IPS DF 4.7 (cell line): ENCODE measurements at regions not wholly inside any gene's neighbourhood (a gene's known extent, or its start where the extent isn't known, plus 50 kb on each side); places are given as distances from the start of the nearest gene placed in this dataset.

Experiments used
- DNase-seq: peaks from one replicate; pipeline ENCODE4 v3.0.0-alpha.2; 2013; ENCODE audit warnings: low spot score; ENCODE audit errors: extremely low read depth

DNA sequence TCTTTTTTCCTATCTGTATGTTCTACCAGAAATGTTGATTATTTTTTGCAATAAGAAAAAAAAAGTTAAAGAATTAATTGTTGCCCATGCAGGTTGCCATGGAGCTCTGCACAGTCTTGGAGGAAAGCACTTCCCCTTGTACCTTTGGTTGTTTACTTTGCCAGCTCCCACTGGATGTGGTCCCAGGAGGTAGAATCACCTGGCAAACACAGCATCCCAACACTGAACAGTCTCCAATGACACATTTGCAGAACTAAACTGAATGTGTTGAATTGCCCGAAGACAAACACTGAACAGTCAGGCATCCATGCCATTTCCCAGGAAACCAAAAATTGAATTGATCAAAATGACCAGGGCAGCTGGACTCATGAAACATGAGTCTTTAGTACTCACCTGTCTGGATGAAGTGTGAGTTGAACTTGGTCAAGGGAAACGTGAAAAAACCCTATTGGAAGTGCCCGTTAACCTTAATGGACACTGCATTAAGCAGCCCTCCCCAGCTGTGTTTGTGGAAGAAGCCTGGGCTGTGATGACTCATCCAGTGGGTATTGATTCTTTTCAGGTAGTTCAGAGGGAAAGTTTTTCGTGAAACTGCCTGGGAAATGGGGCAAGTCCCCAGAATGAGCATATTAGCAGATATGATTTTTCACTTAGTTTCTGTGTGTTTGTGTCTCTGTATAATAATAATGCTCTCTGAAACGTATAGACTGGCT, 284.7 kb upstream of the STT3B start:
- DNase-seq: no peak

- DNase-seq: no peak
Measured at GRCh38 chr3:31248563-31248992, 284.1 kb upstream of the STT3B start.

- DNase-seq: no peak
Measured at GRCh38 chr3:31249545-31249944, 283.2 kb upstream of the STT3B start.

- DNase-seq: no peak
Measured at GRCh38 chr3:31250116-31250777, 282.5 kb upstream of the STT3B start.

- DNase-seq: no peak
Measured at GRCh38 chr3:31251083-31251482, 281.6 kb upstream of the STT3B start.

DNA sequence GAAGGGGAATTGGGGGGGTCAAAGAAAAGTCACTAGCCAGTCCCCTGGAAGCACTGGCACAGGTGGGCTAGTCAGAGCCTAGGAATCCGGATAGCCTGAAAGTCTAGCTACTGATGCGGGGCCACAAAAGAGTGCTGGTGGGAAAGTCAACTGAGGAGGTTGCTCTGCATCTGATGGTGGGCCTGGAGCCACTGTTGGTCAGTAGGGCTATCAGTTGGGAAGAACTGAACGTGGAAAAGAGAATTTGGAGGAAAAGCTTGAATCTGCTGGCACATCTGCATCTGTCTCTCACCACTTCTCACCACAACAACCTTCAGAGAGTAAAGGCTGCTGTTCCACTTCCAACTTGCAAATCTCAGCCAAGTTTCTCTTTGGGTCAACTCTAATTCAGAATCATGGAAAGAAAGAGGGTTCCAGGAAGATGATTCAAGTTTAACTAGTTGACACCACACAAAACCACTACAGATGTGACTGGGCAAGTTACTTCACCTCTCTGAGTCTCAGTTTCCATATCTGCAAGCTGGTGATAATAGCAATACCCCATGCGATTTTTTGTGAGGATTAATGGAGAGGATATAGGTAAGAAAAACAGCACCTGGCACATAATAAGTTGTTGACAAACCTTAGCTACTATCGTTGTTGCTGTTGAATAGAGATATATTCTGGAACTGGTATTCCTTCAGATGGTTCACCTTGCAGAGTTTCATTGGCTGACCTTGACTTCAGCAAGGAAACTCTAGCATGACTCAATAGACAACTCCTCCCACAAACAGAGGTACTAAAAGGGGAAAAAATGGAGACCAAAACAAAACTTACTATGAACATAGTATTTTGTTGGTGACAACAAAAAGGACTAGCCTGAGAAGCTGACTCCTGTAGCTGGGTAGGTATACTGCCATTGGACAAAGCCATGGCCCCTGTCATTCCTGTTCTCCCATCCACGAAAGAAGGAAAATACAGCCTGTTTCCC, 280.2 kb upstream of the STT3B start:
- no peak for DNase-seq

DNA sequence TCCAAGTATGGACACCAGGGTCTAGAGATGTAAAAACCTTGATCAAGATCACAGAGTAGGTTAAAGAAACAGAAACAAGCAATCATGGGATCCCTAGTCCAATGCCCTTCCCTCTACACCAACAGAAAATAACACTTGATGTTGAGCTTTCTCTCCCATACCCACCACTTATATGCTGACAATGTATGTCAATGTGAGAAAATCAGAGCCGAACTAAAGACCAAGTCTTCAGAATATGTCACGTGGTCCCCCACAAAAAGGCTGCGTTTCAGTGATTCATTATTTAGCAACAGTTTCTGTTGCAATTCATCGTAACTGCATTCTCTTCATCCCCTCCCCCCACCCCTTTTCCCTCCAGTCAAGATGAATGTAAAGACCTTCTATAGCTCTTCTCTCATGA, 278.9 kb upstream of the STT3B start:
- DNase-seq: no peak

GRCh38 chr3:31254483-31254882, 278.2 kb upstream of the STT3B start:
- DNase-seq: no peak

DNA sequence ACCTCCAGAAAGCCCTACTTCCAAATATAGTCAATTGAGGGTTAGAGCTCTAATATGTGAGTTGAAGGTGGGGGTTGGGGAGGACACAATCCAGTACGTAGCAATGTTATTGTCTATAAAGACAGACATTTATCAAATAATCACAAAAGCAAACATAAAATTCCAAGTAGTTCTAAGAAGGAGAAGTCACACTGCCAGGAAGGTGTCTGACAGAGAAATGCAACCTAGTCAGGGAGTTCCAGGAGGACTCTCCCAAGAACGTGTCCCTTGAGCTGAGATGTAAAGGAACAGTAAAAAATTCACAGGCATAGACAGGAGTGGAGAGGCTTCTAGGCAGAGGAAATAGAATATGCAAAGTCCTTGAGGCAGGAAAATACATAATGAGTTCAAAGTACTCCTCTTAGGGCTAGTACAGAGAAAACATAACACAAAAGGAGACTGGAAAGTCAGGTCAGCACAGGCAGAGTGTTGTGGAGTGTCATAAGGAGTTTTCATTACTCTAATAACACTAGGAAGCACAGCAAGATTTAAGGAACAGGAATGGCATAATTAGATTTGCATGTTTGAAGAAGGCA, 277.6 kb upstream of the STT3B start:
- DNase-seq: no peak

DNA sequence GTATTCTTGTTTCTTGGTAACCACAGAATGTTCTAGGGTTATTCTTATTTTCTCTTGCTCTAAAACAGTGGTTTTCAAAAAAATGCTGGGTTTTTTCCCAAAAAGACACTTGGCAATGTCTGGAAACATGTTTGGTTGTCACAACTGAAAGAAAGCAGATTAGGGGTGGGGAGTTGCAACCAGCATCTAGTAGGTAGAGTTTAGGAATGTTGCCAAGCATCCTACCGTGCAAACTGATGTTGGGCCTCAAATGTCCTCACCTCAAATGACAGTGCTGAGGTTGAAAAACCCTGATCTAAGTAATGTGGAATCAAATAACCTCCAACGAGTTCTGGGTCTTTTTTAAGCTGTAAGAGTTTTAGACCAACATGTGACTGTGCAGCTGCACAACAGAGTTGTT, 270.5 kb upstream of the STT3B start:
- DNase-seq: no peak

- no peak for DNase-seq
Measured at GRCh38 chr3:31263897-31264296, 268.8 kb upstream of the STT3B start.

DNA sequence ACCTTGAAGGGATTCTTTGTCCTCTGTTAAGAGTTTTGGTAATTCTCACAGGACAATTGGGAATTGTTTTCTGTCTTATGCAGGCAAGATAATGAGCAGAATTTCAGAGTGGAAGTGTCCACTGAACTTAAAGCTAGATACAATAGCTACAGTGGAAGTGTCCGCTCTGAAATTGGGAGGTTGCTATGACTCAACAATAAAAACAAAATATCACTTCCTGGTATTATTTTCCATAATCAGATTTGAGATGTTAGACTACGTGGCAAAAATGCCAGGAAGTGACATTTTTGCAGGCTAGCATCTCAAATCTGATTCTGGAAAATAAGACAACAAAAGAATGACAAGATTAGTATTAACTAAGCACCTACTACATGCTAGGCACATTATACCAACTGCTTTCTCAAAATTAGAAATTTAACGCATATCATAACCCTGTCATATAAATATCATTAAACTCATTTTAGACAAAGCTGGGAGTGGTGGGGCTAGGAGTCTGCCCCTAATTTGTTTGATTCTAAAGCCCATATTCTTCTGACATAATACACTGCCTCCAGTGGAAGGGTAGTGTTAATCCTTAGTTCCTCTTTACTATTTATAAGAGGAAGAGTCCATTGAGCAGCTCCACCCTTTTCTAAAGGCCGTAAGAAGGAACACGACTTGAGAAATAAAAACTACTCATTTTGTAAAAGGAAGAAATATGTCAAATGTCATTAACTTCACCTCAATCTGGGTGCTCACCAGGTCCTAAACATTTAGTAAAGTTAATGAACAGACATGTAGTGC, 266.9 kb upstream of the STT3B start:
- no peak for DNase-seq

- DNase-seq: no peak
Measured at GRCh38 chr3:31268868-31269267, 263.9 kb upstream of the STT3B start.

GRCh38 chr3:31270010-31270409, 262.7 kb upstream of the STT3B start:
- no peak for DNase-seq

DNA sequence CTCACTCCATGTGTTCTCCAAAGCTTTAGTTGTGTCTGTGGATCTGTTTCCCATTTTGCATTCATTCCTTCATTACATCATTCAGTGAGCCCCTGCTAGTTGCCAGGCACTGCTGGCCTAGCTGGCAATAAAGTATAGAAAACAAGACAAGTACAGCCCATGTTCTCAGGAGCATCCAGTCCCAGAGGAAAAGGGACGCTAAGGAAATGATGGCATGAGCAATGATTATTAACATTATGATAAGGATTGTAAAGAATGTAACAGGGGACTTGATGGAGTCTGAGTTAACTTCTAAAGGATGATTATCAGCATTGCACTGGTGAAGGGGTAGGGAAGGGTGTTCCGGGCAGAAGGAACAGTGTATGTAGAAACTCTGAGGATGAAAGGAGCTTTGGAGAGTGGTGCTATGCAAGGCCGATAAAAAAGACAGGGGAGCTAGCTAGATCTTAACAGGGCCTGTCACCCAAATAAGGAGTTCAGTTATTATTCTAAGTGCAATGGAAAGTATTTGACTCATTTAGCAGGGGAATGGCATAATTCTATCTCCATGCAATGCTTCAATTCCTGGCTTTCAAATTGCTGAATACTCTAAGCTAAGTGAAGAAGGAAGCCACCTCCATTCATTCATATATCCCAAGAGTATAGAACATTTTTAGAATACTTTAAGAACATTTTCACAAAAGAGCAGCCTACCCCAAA, 258.2 kb upstream of the STT3B start:
- no peak for DNase-seq

GRCh38 chr3:31275038-31275572, 257.6 kb upstream of the STT3B start:
- no peak for DNase-seq

DNA sequence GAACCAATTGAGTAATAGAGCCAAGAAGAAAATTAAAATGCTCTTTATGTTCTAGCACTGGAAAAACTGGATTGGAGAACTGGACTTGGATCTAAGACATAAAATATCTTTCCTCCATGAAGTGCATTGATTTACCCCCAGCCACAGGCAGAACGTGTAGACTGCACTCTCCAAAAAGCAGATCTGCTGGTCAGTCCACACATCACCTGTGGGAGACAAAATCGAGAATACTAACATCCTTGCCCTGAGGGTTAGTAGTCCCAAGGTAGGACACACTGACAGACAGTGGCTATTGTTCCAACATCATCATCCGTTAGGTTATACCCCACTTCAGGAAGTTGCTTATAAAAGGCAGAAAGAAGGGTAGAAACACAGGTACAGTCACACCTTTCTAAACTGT, 257.1 kb upstream of the STT3B start:
- no peak for DNase-seq

DNA sequence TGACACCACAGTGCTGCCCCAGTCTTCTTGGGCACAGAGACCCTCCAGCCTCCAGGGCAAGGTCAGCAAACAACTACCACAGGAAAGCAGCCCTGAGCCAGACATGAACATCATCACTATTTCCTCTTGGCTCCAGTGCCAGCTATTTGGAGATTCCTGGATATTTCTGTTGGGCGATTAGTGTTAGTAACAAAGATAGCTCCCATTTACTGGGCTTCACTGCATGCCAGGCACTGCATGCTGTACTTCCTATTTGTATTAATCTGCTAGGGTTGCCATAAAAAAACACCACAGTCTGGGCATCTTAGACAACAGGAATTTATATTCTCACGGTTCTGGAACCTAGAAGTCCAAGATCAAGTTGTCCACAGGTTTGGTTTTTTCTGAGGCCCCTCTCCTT, 255.1 kb upstream of the STT3B start:
- no peak for DNase-seq

DNA sequence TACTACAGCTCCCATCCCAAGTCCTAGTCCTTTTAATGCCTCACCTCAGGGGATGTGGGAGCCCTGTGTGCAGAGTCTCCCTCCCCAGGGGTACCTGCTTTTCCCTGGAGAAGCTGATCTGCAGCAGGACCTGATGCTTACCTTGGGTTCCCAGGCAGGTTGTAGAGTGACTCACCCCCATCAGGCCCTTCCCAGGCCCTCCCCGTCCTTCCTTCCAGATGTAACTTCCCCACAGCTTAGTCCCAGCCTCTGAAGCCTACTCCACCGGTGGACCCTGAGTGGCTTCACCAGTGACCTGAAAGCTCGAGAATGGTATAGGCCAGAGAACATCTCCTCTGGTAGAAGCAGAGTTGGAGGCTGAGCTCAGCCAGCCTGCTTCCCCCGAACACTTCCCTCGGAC, 254.2 kb upstream of the STT3B start:
- no peak for DNase-seq

DNA sequence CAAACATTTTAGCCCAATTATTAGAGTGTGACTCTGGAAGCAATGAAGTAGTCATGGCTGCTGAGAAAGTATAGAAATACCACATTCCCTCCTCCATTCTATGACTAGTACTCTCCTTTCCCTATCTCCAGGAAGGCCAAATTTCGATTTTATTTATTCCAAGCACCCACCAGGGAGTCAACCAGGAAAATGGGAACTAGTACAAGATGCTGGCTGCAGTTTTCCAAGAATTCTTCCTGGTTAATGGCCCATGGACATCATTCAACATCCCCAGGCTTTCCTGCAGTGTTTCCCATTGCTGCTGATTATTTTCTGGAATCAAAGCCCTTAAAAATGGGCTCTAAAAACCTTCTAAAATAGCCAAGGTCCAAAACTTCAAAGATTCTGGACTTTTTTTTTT, 247.9 kb upstream of the STT3B start:
- DNase-seq: no peak
